ENCODE measurements at regions not wholly inside any gene's neighbourhood (a gene's known extent, or its start where the extent isn't known, plus 50 kb on each side); places are given as distances from the start of the nearest gene placed in this dataset.

GRCh38 chr4:59348949-59349348 is 1851.2 kb upstream of the ADGRL3 start:
- TF ChIP-seq CTCF (IDR thresholded peaks at IDR 0.05) (no peak), POLR2A (IDR thresholded peaks at IDR 0.05) (no peak)
